Lower leg skin (tissue), 4 donors: ENCODE measurements at regions not wholly inside any gene's neighbourhood (a gene's known extent, or its start where the extent isn't known, plus 50 kb on each side); places are given as distances from the start of the nearest gene placed in this dataset.

Experiments used
- DNase-seq, 2 donors: peaks; one replicate each; pipeline ENCODE4 v3.0.0-alpha.2; 2019; ENCODE audit warnings: low spot score in 2 of 2
- H3K4me3 ChIP-seq: fragments of 200-600 bp; sonication (generic); 2 replicates; pipeline ENCODE4 v1.5.1; 2017; ENCODE audit warnings: mild to moderate bottlenecking, low read depth; ENCODE audit not compliant: poor library complexity, severe bottlenecking
- CTCF ChIP-seq, 3 donors: fragments of 450-650 bp; IDR thresholded peaks; one replicate each; pipeline ENCODE4 v1.5.1; 2016; ENCODE audit warnings: antibody characterized with exemption in 3 of 3, mild to moderate bottlenecking in 3 of 3, moderate library complexity in 2 of 3
- POLR2A ChIP-seq, 2 donors: fragments of 450-650 bp; IDR thresholded peaks; one replicate each; pipeline ENCODE4 v1.6.1; 2016 to 2017; ENCODE audit warnings: antibody characterized with exemption in 2 of 2, mild to moderate bottlenecking in 1 of 2, moderate library complexity in 1 of 2
- WGBS, 2 donors: methylation state at CpG; one replicate each; pipeline ENCODE4 v1.1.5; 2018; 5-methylcytosine and 5-hydroxymethylcytosine counted together
- intact Hi-C: fragments of 100-400 bp; cut with DNase I; formaldehyde crosslinking; loops from one replicate; pipeline ENCODE4 v1.15.0; 2023; ENCODE audit warnings: low total_unique reads

- 63 to 70% methylated on average over 7 of the region's 7 CpGs for WGBS, 2 donors
- intact Hi-C loops = no loop called here
Observed at GRCh38 chr2:219906114-219907010, 278.9 kb downstream of the SLC4A3 start.

GRCh38 chr2:219907011-219907365 lies 279.6 kb downstream of the SLC4A3 start:
- no peak overlapping the region for H3K4me3 ChIP-seq
- intact Hi-C loops = no loop called here
- WGBS, 2 donors = 45 to 56% methylated on average over 4 of the region's 4 CpGs
- DNase-seq = no peak
- TF ChIP-seq CTCF (IDR thresholded peaks at IDR 0.05) (no peak), POLR2A (IDR thresholded peaks at IDR 0.05) (no peak)

More at GRCh38 chr2:219906114-219907010, 278.9 kb downstream of the SLC4A3 start:
- DNase-seq = no peak
- TF ChIP-seq POLR2A (IDR thresholded peaks at IDR 0.05) = no peak
- H3K4me3 ChIP-seq = no peak overlapping the region

- intact Hi-C loops = no loop called here
- H3K4me3 ChIP-seq = no peak overlapping the region
- no peak for DNase-seq
- TF ChIP-seq CTCF (IDR thresholded peaks at IDR 0.05) = no peak
- 96 to 97% methylated on average over 2 of the region's 2 CpGs for WGBS, 2 donors
Observed at GRCh38 chr2:219908538-219908937, 281.1 kb downstream of the SLC4A3 start.

- no peak overlapping the region for H3K4me3 ChIP-seq
- TF ChIP-seq CTCF (IDR thresholded peaks at IDR 0.05) (no peak), POLR2A (IDR thresholded peaks at IDR 0.05) (no peak)
- no peak for DNase-seq
- intact Hi-C loops = no loop called here
- 79 to 84% methylated on average over 4 of the region's 4 CpGs for WGBS, 2 donors
Observed at GRCh38 chr2:219911541-219911940, 284.1 kb downstream of the SLC4A3 start.

GRCh38 chr2:219912491-219912921 lies 285.1 kb downstream of the SLC4A3 start:
- intact Hi-C loops = no loop called here
- TF ChIP-seq POLR2A (IDR thresholded peaks at IDR 0.05) = no peak
- TF ChIP-seq CTCF (IDR thresholded peaks at IDR 0.05) = no peak
- WGBS, 2 donors = 20 to 39% methylated on average over 7 of the region's 7 CpGs
- no peak for DNase-seq
- no peak overlapping the region for H3K4me3 ChIP-seq

GRCh38 chr2:219914577-219914976 lies 287.1 kb downstream of the SLC4A3 start:
- 89 to 97% methylated on average over 3 to 5 of the region's 5 CpGs for WGBS, 2 donors
- no peak for TF ChIP-seq CTCF (IDR thresholded peaks at IDR 0.05)
- no peak for TF ChIP-seq POLR2A (IDR thresholded peaks at IDR 0.05)
- intact Hi-C loops = no loop called here
- H3K4me3 ChIP-seq = no peak overlapping the region
- DNase-seq = no peak
